Stimulated activated naive B cell treated with anti-CD40 and anti-IgM and Interleukin-4, amounts not matched to agents 10 μg/mL and 1 μg/mL and 100 μg/mL, for 72 hours (primary cell): ENCODE measurements at regions not wholly inside any gene's neighbourhood (a gene's known extent, or its start where the extent isn't known, plus 50 kb on each side); places are given as distances from the start of the nearest gene placed in this dataset.
A peak's percentile ranks its signal among the peaks of the same experiment; 100 is the strongest.

Experiments
- ATAC-seq, 2 donors: fragments of 150-1000 bp; cut with Tn5 transposase; replicated peaks; 2 replicates each; pipeline ENCODE4 v1.10.0; 2021; ENCODE audit warnings: moderate library complexity in 1 of 2
- DNase-seq: peaks from one replicate; pipeline ENCODE4 v3.0.0; 2021
- H3K27ac Mint-ChIP-seq: one replicate; pipeline ENCODE4 v1.8.0; 2022; ENCODE audit warnings: mild to moderate bottlenecking, mixed read lengths
- H3K27me3 Mint-ChIP-seq, 2 donors: one replicate each; pipeline ENCODE4 v1.8.0; 2022; ENCODE audit warnings: mixed read lengths in 2 of 2
- H3K36me3 Mint-ChIP-seq, 2 donors: one replicate each; pipeline ENCODE4 v1.8.0; 2022; ENCODE audit warnings: mixed read lengths in 2 of 2, mild to moderate bottlenecking in 1 of 2
- H3K4me1 Mint-ChIP-seq, 2 donors: one replicate each; pipeline ENCODE4 v1.8.0; 2022; ENCODE audit warnings: mixed read lengths in 2 of 2, mild to moderate bottlenecking in 1 of 2
- H3K4me3 Mint-ChIP-seq, 2 donors: one replicate each; pipeline ENCODE4 v1.8.0; 2022; ENCODE audit warnings: mild to moderate bottlenecking in 2 of 2, mixed read lengths in 2 of 2, moderate library complexity in 1 of 2
- H3K9me3 Mint-ChIP-seq, 2 donors: one replicate each; pipeline ENCODE4 v1.8.0; 2022; ENCODE audit warnings: mixed read lengths in 2 of 2, mild to moderate bottlenecking in 1 of 2

DNA sequence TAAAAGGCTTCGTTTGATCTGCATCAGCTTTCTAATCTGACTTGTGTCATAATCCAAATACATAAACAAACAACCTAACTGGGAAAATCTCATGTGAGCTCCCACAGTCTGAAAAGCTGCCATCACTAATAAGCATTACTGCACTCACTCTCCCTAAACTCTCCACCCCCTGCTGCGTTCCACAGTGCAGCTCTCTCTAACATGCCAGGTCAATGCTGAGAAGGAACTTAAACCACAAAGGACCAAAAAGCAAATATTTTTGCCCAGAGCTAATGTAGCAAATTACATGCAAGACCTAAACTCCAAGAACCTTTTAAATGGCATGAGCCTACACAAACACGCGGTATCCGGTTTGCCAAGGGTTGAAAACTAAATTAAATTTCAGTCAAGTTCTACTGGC, 542.3 kb upstream of the JARID2 start:
- no peaks in the 10 kb centered on the region for H3K27me3 Mint-ChIP-seq

DNA sequence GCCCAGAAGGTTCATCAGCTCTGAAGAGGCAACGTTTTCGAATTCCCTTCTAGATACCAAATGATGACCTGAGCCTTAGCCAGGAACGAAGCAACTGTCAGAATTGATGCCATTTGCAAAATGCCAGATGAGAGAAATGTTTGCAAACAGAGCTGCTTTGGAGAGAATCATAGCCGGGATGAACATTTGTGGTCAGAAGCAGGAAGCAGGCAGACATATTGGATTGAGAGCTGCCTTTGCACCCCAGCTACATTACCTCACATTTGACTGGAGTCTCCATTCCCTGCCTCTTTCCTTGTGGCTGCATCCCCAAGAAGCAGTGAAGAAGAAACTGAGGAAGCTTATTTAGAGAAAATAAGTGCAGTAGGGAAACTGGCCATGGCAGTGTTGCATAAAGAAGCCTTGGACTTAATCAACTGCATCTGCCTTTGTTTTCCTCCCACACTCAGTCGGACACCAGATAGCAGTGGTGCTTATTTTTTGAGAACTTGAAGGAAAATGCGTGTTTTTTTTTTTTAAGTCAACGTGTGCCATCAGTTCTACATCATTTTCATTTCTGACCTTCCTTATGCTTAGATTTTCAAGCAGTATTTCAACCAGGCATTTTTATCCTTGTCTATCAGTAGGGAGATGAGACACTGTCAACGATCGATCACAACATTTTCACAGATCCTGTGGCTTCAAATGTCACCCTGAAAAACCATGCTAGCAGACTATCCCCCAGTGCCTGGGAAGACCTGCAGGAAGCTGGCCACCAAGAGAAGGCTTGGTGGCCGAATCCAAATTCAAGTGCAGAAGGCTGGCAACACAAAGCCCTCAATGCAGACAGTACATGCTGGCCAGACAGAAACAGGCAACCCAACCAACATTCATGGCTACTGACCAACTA, 541.2 kb upstream of the JARID2 start:
- H3K36me3 Mint-ChIP-seq = peaks cover 6 to 7% of the 10 kb centered on the region in 2 donors
- no peak for DNase-seq
- H3K9me3 Mint-ChIP-seq = peaks cover 4 to 10% of the 10 kb centered on the region in 2 donors
- no peak for ATAC-seq
- H3K4me3 Mint-ChIP-seq = no peak overlapping the region
- peaks cover 14 to 23% of the 10 kb centered on the region in 2 donors for H3K4me1 Mint-ChIP-seq
- no peaks in the 10 kb centered on the region for H3K27me3 Mint-ChIP-seq
- H3K27ac Mint-ChIP-seq = no peak overlapping the region

More for the DNA sequence above, 542.3 kb upstream of the JARID2 start:
- DNase-seq = no peak
- peaks cover 4 to 10% of the 10 kb centered on the region in 2 donors for H3K9me3 Mint-ChIP-seq
- no peak overlapping the region for H3K4me3 Mint-ChIP-seq
- peaks cover 6 to 7% of the 10 kb centered on the region in 2 donors for H3K36me3 Mint-ChIP-seq
- H3K27ac Mint-ChIP-seq = no peak overlapping the region
- H3K4me1 Mint-ChIP-seq = peaks cover 14 to 23% of the 10 kb centered on the region in 2 donors
- ATAC-seq = no peak

DNA sequence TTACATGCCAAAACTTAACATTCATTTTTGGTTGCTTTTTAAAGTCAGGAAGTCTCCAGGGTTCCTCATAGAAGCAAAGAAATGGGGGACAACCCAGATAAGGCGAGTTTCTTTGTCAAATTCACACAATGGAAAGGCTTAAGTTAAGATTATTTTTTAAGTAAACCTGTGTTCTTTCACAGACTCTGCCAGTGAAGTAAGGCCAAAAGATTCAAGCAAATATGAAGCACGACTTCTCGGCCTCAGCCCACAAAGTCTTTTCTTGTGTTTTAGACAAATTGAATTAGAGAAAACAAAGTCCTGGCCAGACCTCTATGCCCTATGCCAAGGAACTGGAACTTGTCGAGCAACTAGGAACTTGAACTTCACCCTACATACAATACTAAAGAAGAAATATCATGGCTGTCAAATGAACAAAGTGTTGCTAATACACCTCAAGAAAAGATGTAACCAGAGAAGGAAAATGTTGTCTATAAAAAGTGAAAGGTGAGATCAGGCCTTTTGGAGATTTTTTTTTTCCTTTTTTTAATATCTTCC, 540.0 kb upstream of the JARID2 start:
- Mint-ChIP-seq H3K27me3 (no peaks in the 10 kb centered on the region), H3K4me3 (no peak overlapping the region), H3K4me1 (peaks cover 19 to 31% of the 10 kb centered on the region in 2 donors), H3K36me3 (peaks cover 6% of the 10 kb centered on the region in 2 donors), H3K27ac (no peak overlapping the region), H3K9me3 (peaks cover 4% of the 10 kb centered on the region in 2 donors)
- ATAC-seq (no peak), DNase-seq (no peak)

DNA sequence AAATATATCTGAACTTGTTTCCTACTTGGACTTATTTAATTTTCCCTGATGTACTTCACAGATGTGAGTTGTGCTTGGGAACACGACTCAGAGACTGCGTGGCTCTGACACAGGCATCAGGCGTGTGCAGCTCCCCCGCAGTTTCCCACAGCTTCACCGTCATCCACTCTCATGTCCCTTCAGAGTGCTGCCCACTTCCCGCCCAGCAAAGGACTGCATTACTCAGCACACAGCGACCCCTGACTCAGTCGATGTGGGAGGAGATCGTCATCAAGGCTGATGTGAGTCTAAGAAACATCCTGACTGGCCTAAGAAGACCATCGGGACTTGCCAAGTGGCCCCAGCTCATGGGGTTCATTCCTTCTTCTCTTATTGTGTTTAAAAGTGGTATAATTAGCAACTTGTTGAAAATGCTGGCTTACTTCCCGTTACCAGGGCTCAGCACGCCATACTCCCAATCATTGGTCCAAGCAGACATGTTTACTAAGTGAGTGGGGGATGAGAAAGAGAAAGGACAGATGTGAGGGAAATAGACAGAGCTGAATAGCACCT, 539.4 kb upstream of the JARID2 start:
- no peak overlapping the region for H3K4me3 Mint-ChIP-seq
- peaks cover 24 to 36% of the 10 kb centered on the region in 2 donors for H3K4me1 Mint-ChIP-seq
- DNase-seq = no peak
- H3K27me3 Mint-ChIP-seq = no peaks in the 10 kb centered on the region
- peak in 1 of 2 donors; percentile 34 for ATAC-seq
- peaks cover 6 to 11% of the 10 kb centered on the region in 2 donors for H3K36me3 Mint-ChIP-seq
- peaks cover 4% of the 10 kb centered on the region in 2 donors for H3K9me3 Mint-ChIP-seq
- no peak overlapping the region for H3K27ac Mint-ChIP-seq

DNA sequence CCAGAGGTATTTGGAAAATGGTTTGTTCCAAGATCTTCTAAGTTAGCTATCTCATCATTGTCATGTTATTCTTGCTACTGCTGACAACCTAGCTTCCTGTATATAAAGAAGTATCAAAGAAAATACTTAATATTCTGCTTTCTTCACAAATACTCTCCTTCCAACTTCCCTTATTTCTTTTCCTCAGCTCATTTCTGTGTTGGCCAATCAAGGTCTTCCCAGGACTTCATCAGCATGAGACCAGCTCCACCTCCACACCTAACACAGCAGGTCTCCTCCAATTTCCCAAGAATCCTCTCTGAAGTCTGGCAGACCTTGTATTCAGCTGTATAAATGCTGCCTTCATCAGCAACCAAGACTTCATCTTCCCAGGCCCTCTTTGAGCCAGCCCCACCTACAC, 538.6 kb upstream of the JARID2 start:
- ATAC-seq (no peak), DNase-seq (no peak)
- no peaks in the 10 kb centered on the region for H3K27me3 Mint-ChIP-seq
- H3K4me3 Mint-ChIP-seq = no peak overlapping the region
- no peak overlapping the region for H3K27ac Mint-ChIP-seq
- H3K9me3 Mint-ChIP-seq = peaks cover 4% of the 10 kb centered on the region in 2 donors
- peaks cover 24 to 40% of the 10 kb centered on the region in 2 donors for H3K4me1 Mint-ChIP-seq
- H3K36me3 Mint-ChIP-seq = peaks cover 6 to 11% of the 10 kb centered on the region in 2 donors

DNA sequence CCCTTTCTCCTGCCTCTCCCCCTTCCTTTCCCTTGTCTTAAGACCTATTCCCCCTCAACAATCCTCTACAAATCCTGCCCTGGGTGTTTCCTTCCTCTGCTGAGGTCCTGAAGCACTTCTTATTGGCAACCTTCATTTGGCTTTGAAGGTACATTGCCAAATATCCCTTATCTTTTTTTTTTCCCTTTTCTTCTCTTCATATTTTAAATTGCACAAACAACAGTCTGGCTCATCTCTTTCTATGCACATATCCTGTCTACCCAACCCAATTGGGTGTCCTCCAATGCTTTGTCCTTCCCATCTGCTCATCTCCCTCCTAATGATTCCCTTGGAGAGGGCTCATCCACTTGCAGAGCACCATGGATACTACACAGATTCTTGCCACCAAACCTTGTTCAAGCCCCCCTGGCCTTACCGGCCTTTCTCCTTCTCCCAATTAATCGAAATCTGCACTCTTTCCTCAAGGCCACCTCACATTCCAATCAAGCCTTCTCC, 537.9 kb upstream of the JARID2 start:
- Mint-ChIP-seq H3K36me3 (peaks cover 6 to 11% of the 10 kb centered on the region in 2 donors), H3K27ac (no peak overlapping the region), H3K9me3 (peaks cover 4% of the 10 kb centered on the region in 2 donors), H3K27me3 (no peaks in the 10 kb centered on the region), H3K4me1 (peaks cover 27 to 44% of the 10 kb centered on the region in 2 donors), H3K4me3 (no peak overlapping the region)
- DNase-seq (no peak), ATAC-seq (no peak)

DNA sequence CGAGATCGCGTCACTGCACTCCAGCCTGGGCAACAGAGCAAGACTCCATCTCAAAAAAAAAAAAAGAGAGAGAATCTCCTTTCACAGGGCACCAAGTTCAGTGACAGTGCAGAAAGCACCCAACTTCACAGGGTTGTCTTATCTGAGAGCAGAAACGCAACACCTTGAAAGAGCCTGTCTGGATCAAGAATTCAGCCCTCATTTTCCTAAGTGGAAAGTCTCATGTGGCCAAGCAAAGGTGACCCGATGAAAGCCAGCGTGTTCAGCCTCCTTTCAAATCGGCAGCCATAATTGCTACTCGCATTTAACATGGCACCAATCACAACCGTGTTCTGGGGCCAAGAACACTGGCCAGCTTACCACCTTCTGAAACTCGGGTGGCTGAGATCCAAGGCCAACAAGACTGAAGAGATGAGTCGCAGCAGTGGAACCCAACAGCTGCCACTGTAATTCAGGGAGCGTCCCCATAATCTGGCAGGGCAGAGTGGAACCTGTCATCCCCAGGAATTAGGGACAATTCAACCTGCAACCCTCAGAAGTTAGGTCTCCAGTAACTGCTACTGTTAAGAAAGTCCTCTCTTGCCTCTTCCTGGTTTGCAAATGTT, 536.7 kb upstream of the JARID2 start:
- Mint-ChIP-seq H3K27me3 (no peaks in the 10 kb centered on the region), H3K9me3 (peaks cover 4% of the 10 kb centered on the region in 2 donors), H3K27ac (no peak overlapping the region), H3K4me3 (no peak overlapping the region), H3K4me1 (peaks cover 32 to 53% of the 10 kb centered on the region in 2 donors), H3K36me3 (peaks cover 6 to 11% of the 10 kb centered on the region in 2 donors)
- DNase-seq (no peak), ATAC-seq (no peak)

DNA sequence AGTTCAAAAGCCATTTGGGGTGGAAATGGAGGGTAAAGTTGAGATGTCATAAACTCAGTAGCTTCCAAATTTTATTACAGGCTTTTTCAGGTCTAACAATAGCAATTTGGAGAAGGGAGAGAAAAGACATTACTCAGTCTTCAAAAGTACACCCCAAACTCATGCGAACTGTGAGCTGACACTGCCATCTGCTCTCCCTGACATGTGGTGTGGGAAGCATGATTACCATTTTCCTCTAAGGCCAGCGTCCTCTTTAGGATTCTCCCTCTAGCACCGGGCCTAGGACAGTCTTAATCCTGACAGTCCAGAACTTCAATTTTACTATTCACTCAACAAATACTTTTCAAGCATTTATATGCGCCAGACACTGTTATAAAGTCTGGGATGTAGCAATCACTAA, 536.0 kb upstream of the JARID2 start:
- DNase-seq (no peak), ATAC-seq (no peak)
- H3K27ac Mint-ChIP-seq = no peak overlapping the region
- no peaks in the 10 kb centered on the region for H3K27me3 Mint-ChIP-seq
- no peak overlapping the region for H3K4me3 Mint-ChIP-seq
- peaks cover 35 to 61% of the 10 kb centered on the region in 2 donors for H3K4me1 Mint-ChIP-seq
- H3K9me3 Mint-ChIP-seq = peaks cover 4% of the 10 kb centered on the region in 2 donors
- peaks cover 5 to 14% of the 10 kb centered on the region in 2 donors for H3K36me3 Mint-ChIP-seq

DNA sequence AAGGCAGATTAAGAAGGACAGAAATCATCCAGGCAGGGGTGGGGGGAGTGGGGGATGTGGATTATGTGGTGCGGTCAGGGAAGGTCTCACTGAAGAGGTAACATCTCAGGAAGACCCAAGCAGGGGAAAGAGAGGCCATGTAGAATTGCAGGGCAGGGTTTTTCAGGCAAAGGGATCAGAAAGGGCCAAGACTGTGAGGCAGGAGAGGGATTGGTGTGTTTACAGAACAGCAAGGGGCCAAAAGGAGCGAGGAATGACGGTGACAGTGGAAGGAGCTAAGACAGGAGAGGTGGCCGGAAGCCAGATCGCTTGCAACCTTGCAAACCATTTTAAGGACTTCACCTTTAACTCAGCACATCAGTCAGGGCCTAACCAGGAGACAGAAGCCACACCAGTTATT, 535.4 kb upstream of the JARID2 start:
- Mint-ChIP-seq H3K27me3 (no peaks in the 10 kb centered on the region), H3K4me3 (no peak overlapping the region), H3K36me3 (peaks cover 3 to 14% of the 10 kb centered on the region in 2 donors), H3K9me3 (peaks cover 4% of the 10 kb centered on the region in 2 donors), H3K4me1 (peaks cover 36 to 66% of the 10 kb centered on the region in 2 donors), H3K27ac (no peak overlapping the region)
- no peak for DNase-seq
- ATAC-seq = no peak

DNA sequence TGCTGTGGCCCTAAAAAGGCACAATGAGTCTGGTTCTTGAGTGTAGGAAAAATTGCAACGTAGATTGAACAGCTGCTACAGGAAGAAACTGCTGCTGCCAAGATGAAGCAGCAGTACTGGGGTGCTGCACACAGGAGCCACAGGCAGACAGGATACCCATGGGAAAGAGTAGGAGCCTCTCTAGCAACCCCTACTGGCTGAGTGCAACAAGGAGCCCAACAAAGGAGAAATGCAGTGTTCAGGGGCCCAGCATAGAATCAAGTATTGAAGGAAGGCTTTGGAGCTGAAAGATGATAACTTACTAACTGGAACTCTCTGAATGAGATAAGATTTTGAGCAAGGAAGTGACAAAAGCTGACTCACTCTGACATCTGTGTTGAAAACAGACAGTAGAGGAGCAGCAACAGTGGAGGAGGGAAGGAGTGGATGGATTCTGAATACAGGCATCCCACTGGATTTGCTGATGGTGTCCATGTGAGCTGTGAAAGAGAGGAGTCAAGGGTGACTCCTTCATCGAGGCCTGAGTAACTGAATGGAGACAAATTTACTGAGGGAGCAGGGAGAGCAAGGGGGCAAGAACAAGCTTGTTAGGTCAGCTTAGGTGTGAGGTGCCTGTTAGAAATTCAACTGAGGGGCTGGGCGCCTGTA, 534.7 kb upstream of the JARID2 start:
- peak; percentile 91 for ATAC-seq
- Mint-ChIP-seq H3K27ac (peak overlapping the region; percentile 92), H3K4me3 (no peak overlapping the region), H3K4me1 (peaks cover 42 to 72% of the 10 kb centered on the region in 2 donors), H3K27me3 (no peaks in the 10 kb centered on the region), H3K9me3 (peaks cover 4% of the 10 kb centered on the region in 2 donors), H3K36me3 (peaks cover 3 to 14% of the 10 kb centered on the region in 2 donors)
- no peak for DNase-seq

DNA sequence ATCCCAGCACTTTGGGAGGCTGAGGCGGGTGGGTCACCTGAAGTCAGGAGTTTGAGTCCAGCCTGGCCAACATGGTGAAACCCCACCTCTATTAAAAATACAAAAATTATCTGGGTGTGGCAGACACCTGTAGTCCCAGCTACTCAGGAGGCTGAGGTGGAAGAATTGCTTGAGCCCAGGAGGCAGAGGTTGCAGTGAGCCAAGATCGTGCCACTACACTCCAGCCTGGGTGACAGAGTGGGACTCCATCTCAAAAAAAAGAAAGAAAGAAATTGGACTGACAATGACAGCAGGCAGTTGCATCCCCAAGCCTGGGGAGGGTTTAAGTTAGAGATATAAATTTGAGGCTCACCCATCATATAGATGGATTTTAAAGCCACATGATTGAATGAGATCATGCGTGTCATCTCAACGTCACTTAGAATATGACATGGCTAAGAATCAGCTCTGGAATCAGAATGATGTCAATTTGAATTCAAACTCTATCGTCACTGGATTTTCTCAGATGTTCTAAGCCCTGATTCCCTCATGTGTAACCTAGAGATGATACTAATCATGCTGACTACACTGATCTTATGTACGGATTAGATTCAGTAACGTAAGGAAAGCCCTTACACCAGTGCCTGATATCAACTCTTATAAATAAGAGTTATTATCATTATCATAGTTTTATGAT, 534.0 kb upstream of the JARID2 start:
- Mint-ChIP-seq H3K27ac (peak overlapping the region; percentile 92), H3K4me1 (peaks cover 45 to 72% of the 10 kb centered on the region in 2 donors), H3K27me3 (no peaks in the 10 kb centered on the region), H3K4me3 (no peak overlapping the region), H3K9me3 (peaks cover 4% of the 10 kb centered on the region in 2 donors), H3K36me3 (peaks cover 3 to 17% of the 10 kb centered on the region in 2 donors)
- no peak for DNase-seq
- no peak for ATAC-seq

DNA sequence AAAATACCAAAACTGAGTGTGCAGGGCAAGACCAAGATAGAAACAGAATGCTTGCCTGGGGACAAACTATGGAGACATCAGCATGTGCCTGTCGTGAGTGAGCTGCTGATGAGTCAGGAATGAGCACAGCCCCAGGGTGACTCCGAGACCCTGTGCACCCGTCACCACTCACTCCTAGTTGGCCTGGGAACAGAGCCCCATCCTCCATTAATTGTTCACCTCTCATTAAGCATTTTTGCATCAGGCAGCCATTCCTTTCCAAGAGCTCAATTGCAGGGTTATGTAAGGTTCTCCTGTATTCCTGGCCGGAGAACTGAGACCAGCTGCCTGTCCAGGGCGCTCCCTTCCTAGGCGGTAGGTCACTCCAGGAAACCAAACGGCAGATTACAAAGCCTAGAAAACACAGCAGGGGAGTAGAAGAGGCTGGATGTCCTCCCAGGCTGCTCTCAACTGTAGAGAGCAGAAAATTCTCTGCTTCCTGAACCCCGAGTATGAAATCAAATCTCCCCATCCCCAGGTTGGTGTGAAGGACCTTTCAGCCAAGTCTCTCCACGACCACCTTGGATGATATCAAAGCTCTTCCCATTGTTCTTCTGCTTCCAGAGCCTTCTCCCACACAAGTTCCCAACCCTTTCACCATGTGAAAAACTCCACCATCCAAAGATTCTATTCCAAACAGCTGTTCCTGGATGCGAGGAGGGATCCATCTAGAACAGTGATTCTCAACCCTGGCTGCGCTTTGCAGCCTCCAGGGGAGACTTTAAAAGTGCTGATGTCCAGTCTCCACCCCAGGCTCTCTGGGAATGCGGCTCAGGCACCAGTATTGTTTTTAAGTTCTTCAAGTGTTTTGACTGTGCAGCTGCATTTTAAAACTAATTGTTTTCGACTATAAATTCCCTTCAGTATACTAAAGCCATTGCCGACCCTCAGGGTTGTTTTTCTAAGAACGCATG, 532.6 kb upstream of the JARID2 start:
- no peaks in the 10 kb centered on the region for H3K27me3 Mint-ChIP-seq
- H3K9me3 Mint-ChIP-seq = peaks cover 9 to 10% of the 10 kb centered on the region in 2 donors
- peaks cover 6 to 23% of the 10 kb centered on the region in 2 donors for H3K36me3 Mint-ChIP-seq
- ATAC-seq (no peak), DNase-seq (no peak)
- H3K4me3 Mint-ChIP-seq = no peak overlapping the region
- peak overlapping the region; percentile 89 for H3K27ac Mint-ChIP-seq
- peaks cover 44 to 70% of the 10 kb centered on the region in 2 donors for H3K4me1 Mint-ChIP-seq
